GM21423 (cell line): ENCODE measurements at regions not wholly inside any gene's neighbourhood (a gene's known extent, or its start where the extent isn't known, plus 50 kb on each side); places are given as distances from the start of the nearest gene placed in this dataset.

ENCODE experiments used
- ATAC-seq: cut with Tn5 transposase; IDR thresholded peaks from one replicate; pipeline ENCODE4 v1.9.1; 2021; ENCODE audit warnings: mild to moderate bottlenecking, moderate library complexity; ENCODE audit not compliant: unreplicated experiment

DNA sequence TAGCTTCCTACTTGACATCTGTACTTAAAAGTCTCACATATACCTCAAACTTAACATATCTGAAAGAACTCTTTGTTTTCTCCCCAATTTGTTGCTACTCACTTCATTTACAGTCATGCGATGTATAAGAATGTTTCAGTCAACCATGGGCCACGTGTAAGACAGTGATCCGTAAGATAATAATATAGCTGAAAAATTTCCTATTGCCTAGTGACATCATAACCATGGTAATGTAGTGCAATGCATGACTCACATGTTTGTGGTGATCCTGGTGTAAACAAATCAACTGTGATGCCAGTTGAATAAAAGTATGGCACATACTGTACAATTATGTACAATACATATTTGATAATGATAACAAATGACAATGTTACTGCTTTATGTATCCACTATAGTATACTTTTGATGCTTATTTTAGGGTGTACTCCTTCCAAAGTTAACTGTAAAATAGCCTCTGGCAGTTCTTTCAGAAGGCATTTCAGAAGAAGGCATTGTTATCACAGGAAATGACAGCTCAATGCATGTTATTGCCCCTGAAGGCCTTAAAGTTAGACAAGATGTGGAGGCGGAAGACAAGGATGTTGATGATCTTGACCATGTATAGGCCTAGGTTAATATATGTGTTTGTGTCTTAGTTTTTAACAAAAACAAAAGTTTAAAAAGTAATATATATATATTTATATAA is 579.0 kb downstream of the EPHA7 start:
- no peak for ATAC-seq

DNA sequence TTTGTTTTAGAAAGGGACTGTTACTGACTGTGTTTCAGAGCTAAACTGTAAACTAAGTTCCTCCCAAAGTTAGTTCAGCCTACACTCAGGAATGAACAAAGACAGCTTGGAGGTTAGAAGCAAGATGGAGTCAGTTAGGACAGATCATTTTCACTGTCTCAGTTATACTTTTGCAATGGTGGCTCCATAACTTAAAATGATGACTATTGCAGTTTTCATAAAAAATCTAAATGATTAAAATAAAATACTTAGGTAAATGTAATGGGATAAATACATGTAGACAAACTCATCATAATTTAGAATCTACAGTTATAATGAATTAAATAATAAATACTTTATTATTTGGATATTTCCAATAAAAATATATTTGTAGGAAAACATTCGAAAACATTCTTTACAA is 590.6 kb downstream of the EPHA7 start:
- ATAC-seq: no peak

- ATAC-seq: no peak
Observed at GRCh38 chr6:92827104-92827503, 592.3 kb downstream of the EPHA7 start.

DNA sequence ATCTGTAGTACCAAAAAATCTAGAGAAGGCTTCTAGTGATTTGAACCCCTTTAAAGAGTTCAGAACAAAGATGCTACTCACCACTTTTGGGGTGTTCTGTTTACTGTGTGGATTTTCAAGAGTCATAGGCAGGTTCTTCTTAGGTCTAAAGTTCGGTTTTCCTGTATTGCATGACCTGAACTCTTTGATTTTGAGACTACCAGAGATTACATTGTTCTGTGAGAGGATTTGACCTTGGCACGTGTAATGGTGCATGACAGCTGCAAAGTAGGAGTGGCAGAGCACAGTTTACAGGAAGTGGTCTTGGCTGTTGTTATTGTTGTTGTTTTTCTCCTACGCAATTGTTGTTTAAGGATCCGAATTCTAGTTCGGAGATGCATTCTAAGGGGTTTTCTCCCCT is 592.7 kb downstream of the EPHA7 start:
- ATAC-seq: no peak

GRCh38 chr6:92822222-92822621 is 597.1 kb downstream of the EPHA7 start:
- no peak for ATAC-seq

DNA sequence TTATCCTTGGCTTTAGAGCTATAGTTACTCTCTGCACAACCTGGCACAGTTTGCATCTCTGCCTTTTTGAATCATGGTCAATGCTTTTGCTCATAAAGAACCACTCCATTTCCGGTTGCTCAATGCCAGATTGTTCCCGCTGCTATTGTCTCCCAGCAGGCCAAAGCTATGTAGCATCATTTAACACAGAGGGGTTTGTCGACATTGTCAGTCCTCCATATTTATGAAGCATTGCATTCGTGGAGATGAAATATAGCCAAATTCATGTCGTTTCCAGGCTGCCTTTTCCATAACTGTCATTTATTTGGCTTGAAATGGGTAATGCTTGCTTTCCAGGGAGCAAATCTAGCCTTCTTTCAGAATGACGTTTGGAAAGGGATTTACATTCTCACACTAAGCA is 598.8 kb downstream of the EPHA7 start:
- ATAC-seq: no peak

DNA sequence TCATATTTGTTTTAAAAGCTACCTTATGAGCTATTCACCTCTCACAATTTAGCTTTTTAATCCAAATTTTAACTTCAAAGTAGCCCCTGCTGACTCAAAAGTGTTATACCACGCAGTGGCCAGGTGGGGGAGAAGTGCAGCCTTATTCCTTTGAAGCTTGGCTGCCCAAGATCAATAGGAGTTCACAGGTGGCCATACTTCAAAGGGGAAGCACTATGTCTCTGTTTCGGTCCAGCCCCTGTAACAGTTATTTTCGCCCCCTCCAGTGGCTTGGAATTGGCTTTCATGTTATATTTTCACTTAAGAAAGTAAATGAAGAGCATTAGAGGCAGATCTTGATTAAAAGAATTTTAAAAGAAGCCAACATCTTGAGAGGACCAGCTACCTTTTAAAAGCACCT is 608.4 kb downstream of the EPHA7 start:
- ATAC-seq: peak; percentile 99

- ATAC-seq: no peak
Observed at GRCh38 chr6:92806254-92806653, 613.1 kb downstream of the EPHA7 start.

GRCh38 chr6:92791403-92791802 is 628.0 kb downstream of the EPHA7 start:
- no peak for ATAC-seq

DNA sequence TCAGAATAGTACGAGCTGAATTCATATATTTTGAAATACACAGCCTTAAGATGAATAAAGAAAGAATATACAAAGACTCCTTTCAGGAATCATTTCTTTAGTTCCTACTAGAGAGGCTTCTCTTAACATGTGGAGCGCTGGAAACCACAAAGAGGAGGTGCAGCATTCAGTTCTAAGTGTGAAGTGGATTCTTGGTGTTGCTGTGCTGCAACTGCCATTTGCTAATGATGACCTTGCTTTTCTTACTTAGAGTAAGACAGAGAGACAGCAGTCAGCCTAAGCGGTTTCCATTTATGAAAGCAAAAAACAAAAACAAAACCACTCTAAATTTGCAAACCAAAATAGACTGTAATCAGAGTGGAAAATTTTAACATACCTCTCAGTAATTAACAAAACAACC is 629.0 kb downstream of the EPHA7 start:
- no peak for ATAC-seq

DNA sequence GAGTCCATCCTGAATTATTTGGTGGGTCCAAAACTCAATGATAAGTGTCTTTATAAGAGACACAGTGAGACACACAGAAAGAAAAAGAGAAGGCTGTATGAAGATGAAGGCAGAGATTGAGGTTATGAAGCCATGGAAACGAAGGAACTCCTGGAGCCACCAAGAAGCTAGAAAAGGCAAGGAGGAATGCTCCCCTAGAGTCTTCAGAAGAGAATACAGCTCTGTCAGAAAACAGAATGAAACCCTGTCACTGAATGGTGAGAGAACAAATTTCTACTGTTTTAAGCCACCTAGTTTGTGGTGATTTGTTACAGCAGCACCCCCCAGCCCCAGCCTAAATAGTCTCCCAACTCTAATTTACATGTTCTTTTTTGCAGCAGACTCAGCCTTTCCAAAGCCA is 635.1 kb downstream of the EPHA7 start:
- no peak for ATAC-seq

- ATAC-seq: no peak
Observed at GRCh38 chr6:92779746-92780145, 639.6 kb downstream of the EPHA7 start.

DNA sequence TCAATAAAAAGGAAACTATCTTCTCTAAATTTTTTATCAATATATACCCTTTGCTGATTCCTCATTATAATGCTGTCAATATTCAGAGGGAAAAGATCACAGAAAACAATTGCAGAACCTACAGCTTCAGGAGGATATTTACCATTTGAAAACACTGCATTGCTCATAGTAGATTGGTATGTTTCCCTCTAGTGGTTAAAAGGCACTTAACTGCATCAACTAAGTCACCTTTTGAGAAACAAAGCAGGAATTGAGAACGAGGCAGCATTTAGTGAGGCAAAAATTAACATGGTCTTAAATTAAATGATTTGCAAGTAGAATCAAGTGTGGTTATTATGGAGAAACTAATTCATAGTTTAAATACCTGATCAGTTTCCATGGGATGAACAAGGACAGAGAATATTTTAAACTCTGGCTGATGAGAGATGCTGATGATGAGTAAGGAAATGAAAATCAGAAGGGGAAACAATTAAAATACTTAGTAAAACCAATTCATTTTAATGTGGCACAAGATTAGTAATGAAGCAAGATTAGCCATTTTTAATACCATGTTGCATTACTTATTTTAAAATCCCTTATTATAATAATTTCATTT is 642.1 kb downstream of the EPHA7 start:
- ATAC-seq: no peak

- ATAC-seq: no peak
Observed at GRCh38 chr6:92770540-92770939, 648.8 kb downstream of the EPHA7 start.

GRCh38 chr6:92767101-92767500 is 652.3 kb downstream of the EPHA7 start:
- ATAC-seq: no peak

DNA sequence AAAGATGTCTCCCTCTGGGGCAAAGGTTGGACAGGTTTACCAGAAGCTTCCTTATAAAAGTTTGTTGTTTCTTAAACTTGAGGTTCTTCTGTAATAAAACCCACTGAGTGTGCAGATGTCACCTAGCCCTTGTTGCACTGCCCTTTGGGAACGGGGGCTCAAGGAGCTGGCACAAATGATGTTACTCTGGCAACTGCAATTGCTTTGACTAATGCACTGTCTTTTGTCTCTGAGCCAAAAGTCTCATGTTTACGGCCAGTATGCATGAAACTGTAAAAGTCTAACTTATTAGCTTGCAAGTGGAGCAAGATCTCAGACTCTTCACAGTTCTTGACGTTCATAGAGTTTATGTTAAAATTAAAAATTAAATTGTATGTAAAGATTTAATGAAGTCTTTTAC is 655.7 kb downstream of the EPHA7 start:
- no peak for ATAC-seq

- no peak for ATAC-seq
Observed at GRCh38 chr6:92763274-92763584, 656.1 kb downstream of the EPHA7 start.

- no peak for ATAC-seq
Observed at GRCh38 chr6:92762443-92763273, 656.7 kb downstream of the EPHA7 start.

- ATAC-seq: no peak
Observed at GRCh38 chr6:92759178-92759577, 660.2 kb downstream of the EPHA7 start.

DNA sequence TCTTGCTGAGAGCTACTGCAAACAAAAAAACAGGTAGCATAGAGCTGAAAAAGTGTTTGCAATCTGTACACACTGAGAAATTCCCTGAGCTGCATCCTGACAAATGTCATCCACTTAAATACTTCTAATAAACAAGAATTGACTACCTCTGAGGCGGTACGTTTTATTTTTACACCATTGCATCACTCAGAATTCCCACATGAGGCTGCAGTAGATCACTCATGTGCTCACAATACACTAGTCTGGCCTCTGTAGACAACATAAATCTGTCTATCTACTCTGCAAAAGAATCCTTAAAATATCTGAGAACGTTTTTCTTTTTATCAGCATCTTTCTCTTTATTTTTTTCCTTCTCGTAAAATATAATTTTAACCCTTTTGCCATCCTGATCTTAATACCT is 661.4 kb downstream of the EPHA7 start:
- ATAC-seq: no peak

DNA sequence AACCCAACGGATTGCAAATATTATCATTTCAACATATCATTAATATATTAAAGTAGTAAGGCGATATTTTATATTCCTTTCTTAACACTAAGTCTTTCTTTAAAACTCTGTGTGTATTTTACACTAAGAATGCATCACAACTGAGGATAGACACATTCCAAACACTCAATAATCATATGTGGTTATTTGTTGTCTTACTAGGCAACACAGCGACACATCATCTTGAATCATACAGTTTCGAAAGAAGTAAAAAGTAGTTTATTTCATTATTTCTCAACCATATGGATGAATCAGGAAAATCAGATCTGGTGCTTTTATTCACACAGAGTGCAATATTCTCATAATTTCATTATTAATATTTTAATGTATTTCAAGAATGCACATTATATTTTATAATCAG is 662.4 kb downstream of the EPHA7 start:
- no peak for ATAC-seq

- no peak for ATAC-seq
Observed at GRCh38 chr6:92753956-92754355, 665.4 kb downstream of the EPHA7 start.
